ENCODE measurements at regions not wholly inside any gene's neighbourhood (a gene's known extent, or its start where the extent isn't known, plus 50 kb on each side); places are given as distances from the start of the nearest gene placed in this dataset.

DNA sequence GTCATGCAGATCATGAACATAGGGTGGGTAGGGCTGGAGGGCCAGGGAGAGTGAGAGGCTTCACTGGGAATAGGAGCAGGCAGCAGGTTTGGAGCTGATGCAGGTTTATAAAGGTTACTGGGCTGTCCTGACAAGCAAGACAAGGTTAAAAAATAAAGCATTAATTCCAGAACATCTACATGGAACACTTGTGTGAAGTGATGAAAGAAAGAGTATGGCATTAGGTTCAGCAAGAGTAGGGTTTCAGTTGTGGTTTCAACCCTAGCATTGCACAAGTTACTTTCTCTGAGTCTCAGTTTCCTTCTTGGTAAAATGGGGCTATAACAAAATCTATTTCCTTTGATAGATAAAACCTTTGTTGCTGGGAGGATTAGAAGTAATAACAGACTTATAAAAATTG lies 114.6 kb upstream of the SESN3 start:
- no peak overlapping the region for H3K4me3 ChIP-seq (ENCODE audit: low read depth, low read length)
- POLR2A ChIA-PET = no interaction called here
- DNase-seq (ENCODE audit: low read depth, low spot score) = no peak

DNA sequence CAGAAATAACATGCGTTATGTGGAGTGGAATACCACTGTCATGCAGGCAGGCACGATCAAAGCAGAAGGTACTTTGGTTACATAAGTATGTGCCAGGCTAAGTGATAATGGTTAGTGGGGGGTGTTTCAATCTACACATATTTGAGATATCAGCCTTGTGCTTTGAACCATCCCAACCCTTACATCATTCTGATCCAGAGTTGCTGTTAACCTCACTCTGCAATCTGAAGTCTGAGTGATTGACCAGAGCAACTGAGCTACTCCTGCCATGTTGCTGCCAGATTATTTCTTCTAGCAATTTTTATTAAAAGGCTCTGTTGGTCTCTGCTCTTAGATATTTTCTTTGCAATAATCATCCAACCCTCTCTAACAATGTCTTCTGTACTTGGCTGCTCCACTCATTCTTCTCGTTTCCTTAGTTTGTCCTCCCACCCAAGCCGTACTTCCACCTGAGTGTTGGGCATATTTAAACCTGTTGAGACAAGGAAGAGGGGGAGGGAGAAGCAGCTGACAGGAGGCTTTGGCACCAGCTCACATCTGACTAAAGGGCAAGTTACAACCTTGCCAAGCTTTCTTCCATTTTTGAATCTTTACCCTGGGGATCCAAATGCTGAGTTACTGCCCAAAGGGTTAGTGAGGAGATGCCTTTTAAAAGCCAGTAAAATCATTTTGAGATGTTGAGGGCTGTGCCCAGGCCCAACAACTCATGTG lies 114.1 kb upstream of the SESN3 start:
- no peak for DNase-seq (ENCODE audit: low read depth, low spot score)
- no peak overlapping the region for H3K4me3 ChIP-seq (ENCODE audit: low read depth, low read length)
- CTCF ChIA-PET = interaction anchor here (1.1 kb wide), 1 partner anchor 360 kb away, joined by 3 read pairs; no protein-coding TSS in a partner anchor
- TF ChIP-seq, protein P1, sequence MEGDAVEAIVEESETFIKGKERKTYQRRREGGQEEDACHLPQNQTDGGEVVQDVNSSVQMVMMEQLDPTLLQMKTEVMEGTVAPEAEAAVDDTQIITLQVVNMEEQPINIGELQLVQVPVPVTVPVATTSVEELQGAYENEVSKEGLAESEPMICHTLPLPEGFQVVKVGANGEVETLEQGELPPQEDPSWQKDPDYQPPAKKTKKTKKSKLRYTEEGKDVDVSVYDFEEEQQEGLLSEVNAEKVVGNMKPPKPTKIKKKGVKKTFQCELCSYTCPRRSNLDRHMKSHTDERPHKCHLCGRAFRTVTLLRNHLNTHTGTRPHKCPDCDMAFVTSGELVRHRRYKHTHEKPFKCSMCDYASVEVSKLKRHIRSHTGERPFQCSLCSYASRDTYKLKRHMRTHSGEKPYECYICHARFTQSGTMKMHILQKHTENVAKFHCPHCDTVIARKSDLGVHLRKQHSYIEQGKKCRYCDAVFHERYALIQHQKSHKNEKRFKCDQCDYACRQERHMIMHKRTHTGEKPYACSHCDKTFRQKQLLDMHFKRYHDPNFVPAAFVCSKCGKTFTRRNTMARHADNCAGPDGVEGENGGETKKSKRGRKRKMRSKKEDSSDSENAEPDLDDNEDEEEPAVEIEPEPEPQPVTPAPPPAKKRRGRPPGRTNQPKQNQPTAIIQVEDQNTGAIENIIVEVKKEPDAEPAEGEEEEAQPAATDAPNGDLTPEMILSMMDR (IDR thresholded peaks at IDR 0.05; ENCODE audit: insufficient read depth, low read length, missing control alignments) = no peak
- POLR2A ChIA-PET = no interaction called here

More for the DNA sequence above, 114.6 kb upstream of the SESN3 start:
- TF ChIP-seq, protein P1 (IDR thresholded peaks at IDR 0.05; ENCODE audit: insufficient read depth, low read length, missing control alignments) = no peak
- CTCF ChIA-PET = interaction anchor here (1.1 kb wide), 1 partner anchor 360 kb away, joined by 3 read pairs; no protein-coding TSS in a partner anchor

DNA sequence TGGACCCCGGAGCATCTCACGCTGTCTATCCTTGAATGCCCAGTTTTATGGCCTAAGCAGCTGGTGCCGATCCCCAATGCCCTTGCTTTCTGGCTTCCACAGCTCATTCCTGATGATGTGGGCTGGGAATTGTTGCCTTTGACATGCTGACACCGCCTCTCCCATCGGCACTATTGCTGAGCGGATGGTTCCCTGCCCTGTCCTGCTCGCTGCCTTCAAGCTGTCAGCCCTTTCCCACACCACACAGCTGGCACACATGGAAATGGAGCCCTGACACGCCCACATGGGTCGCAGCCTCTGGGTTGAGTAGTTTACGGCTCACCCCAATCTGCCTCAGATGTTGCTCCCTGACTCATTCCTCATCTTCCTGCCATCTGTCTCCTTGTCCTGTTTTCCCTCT lies 110.2 kb upstream of the SESN3 start:
- ChIA-PET POLR2A (no interaction called here), CTCF (interaction anchor here (1.1 kb wide), 1 partner anchor 364 kb away, joined by 3 read pairs; no protein-coding TSS in a partner anchor)
- TF ChIP-seq, protein P1 (IDR thresholded peaks at IDR 0.05; ENCODE audit: insufficient read depth, low read length, missing control alignments) = no peak
- no peak overlapping the region for H3K4me3 ChIP-seq (ENCODE audit: low read depth, low read length)
- no peak for DNase-seq (ENCODE audit: low read depth, low spot score)

DNA sequence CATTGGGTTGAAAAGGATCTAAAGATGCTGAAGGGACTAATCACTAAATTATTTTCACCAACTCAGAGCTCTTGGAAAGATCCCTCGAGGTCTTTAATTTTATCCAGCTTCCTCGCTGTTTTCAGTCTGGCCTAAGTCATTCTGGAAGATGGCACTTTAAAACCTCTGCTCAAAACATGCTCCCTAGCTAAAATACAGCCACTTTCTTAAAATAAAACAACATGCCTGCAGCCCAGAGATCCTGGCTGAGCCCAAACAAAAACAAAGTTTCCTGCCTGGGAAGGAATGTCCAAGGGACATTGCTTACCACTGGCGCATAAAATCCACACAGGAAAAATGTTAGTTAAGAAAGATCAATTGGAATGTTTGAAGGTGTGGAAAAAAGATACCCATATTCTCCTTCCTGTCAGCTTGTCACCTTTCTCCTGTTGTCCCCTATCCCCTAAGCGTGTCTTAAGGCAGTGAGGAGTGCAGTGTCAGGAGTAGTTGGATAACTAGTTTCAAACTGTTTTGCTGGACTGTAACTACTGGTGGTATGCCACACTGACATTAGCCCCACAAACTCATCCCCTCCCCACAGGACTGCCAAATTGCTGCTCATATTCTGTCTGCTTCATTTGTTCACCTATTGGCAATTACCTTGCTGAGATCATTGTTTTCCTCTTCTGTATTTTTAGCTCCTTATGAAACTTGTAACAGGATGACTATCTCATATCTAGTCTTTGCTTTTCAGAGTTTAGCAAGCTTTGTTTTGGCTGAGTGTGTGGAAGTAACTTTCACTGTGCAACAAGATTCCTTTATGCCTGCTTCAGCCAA lies 108.3 kb upstream of the SESN3 start:
- H3K4me3 ChIP-seq (ENCODE audit: low read depth, low read length) = no peak overlapping the region
- TF ChIP-seq, protein P1 (IDR thresholded peaks at IDR 0.05; ENCODE audit: insufficient read depth, low read length, missing control alignments) = no peak
- POLR2A ChIA-PET = no interaction called here
- CTCF ChIA-PET = interaction anchor here (0.8 to 0.9 kb wide), 2 partner anchors 366 to 371 kb away, joined by 4 read pairs; no protein-coding TSS in a partner anchor
- DNase-seq (ENCODE audit: low read depth, low spot score) = no peak

DNA sequence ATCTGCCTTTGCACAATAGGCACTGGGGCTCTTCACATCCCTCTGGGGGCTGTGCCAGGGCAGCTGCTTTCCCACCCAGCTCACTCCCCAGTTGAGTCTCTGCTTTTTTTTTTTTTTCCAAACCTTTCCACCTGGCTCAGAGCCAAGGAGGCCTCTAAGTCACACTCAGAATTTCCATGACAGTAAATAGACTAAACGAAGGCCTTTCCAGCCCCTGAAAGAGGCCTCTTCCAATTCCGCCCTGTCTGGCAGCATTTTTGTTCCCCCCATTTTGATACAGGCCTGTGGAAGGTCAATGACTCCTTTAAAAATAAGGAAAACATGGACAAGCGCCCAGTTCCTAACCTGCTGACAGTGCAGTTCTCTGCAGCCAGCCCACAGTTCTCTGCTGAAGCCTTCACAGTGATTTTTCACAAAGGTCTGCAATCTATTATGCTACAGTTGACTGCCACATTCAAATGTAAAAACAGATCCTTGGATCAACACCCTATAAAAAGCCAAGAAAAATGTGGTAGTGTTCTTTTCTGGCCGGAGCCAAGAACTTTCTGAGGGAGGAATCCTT lies 107.5 kb upstream of the SESN3 start:
- ChIA-PET CTCF (interaction anchor here (0.9 kb wide), 1 partner anchor 367 kb away, joined by 4 read pairs; no protein-coding TSS in a partner anchor), POLR2A (no interaction called here)
- DNase-seq (ENCODE audit: low read depth, low spot score) = no peak
- H3K4me3 ChIP-seq (ENCODE audit: low read depth, low read length) = no peak overlapping the region
- TF ChIP-seq, protein P1 (IDR thresholded peaks at IDR 0.05; ENCODE audit: insufficient read depth, low read length, missing control alignments) = no peak
